Thoracic aorta (tissue), 2 donors: ENCODE measurements at regions not wholly inside any gene's neighbourhood (a gene's known extent, or its start where the extent isn't known, plus 50 kb on each side); places are given as distances from the start of the nearest gene placed in this dataset.

Experiments
- ATAC-seq: fragments of 150-250 bp; one replicate; pipeline ENCODE4 v1.8.0; 2017; ENCODE audit warnings: low read depth; ENCODE audit not compliant: insufficient number of reproducible peaks, low FRiP score
- DNase-seq: peaks from one replicate; pipeline ENCODE4 v3.0.0-alpha.2; 2020; ENCODE audit warnings: low spot score
- H3K27ac ChIP-seq, 2 donors: fragments of 200-600 bp; sonication (generic); 1 replicate in 1 of 2; 2 replicates in 1 of 2; pipeline ENCODE4 v1.5.1; 2016; ENCODE audit warnings: mild to moderate bottlenecking in 2 of 2, moderate library complexity in 2 of 2
- H3K27me3 ChIP-seq: fragments of 200-600 bp; sonication (generic); replicated peaks from 2 replicates; pipeline ENCODE4 v1.6.0; 2016; ENCODE audit warnings: mild to moderate bottlenecking; ENCODE audit not compliant: insufficient read depth
- H3K36me3 ChIP-seq: fragments of 200-600 bp; sonication (generic); one replicate; pipeline ENCODE4 v1.5.1; 2016
- H3K4me1 ChIP-seq, 2 donors: fragments of 200-600 bp; sonication (generic); 1 replicate in 1 of 2; 2 replicates in 1 of 2; pipeline versions ENCODE4 v1.5.1 to v1.6.0; 2016; ENCODE audit warnings: low read depth in 2 of 2, mild to moderate bottlenecking in 1 of 2; ENCODE audit not compliant: control insufficient read depth in 1 of 2
- H3K4me3 ChIP-seq: fragments of 200-600 bp; sonication (generic); 2 replicates; pipeline ENCODE4 v1.5.1; 2016; ENCODE audit warnings: mild to moderate bottlenecking
- H3K9me3 ChIP-seq: fragments of 200-600 bp; sonication (generic); 2 replicates; pipeline ENCODE4 v1.5.1; 2016
- TF ChIP-seq, protein P1 (sequence below): fragments of 200-600 bp; sonication (generic); IDR thresholded peaks from one replicate; pipeline ENCODE4 v1.5.1; 2019; ENCODE audit warnings: antibody characterized with exemption

DNA sequence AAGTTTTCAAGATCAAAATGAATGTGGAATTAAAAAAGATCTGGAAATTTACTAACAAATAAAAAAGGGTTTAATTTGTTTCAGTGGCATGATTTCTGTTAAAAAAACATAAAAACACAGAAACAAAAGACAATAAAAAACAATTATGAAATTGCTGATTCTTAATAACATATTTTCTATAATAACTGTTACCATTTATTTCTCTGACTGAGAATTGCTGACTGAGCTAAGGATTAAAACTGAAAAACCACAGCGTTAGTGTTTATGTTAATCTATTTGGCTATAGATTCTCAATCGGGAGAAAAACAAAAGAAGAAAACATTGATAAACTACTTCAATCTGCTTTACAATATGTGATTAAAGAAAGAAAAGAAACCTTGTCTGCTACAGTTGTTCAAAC, 678.6 kb upstream of the ZEB2 start:
- DNase-seq (no peak), ATAC-seq (no peak)
- Histone ChIP-seq H3K27ac (no peak overlapping the region), H3K4me3 (no peak overlapping the region), H3K4me1 (peaks cover 4% of the 10 kb centered on the region in 2 donors), H3K27me3 (no peaks in the 10 kb centered on the region), H3K9me3 (no peaks in the 10 kb centered on the region), H3K36me3 (no peaks in the 10 kb centered on the region)
- TF ChIP-seq, protein P1, sequence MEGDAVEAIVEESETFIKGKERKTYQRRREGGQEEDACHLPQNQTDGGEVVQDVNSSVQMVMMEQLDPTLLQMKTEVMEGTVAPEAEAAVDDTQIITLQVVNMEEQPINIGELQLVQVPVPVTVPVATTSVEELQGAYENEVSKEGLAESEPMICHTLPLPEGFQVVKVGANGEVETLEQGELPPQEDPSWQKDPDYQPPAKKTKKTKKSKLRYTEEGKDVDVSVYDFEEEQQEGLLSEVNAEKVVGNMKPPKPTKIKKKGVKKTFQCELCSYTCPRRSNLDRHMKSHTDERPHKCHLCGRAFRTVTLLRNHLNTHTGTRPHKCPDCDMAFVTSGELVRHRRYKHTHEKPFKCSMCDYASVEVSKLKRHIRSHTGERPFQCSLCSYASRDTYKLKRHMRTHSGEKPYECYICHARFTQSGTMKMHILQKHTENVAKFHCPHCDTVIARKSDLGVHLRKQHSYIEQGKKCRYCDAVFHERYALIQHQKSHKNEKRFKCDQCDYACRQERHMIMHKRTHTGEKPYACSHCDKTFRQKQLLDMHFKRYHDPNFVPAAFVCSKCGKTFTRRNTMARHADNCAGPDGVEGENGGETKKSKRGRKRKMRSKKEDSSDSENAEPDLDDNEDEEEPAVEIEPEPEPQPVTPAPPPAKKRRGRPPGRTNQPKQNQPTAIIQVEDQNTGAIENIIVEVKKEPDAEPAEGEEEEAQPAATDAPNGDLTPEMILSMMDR: no peak

DNA sequence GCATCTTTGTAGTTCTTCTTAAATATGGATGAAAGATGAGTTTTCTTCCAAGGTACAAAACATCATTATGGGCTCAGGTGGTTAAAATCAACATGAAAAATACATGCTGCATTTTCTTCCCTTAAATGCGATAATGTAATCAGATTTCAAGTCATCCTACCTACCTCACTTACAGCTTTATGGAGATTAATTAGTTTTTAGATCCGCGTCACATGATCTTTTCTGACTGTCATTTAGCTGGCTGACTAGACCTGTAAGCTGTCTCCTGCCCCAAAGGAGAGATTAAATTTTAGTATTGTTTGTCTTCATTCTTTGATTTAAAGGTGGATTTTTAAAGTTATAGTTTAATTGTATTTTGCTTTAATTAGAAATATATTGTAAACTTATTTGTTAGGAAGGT, 678.0 kb upstream of the ZEB2 start:
- DNase-seq: no peak
- H3K27me3 ChIP-seq: no peaks in the 10 kb centered on the region
- peaks cover 4% of the 10 kb centered on the region in 2 donors for H3K4me1 ChIP-seq
- no peak overlapping the region for H3K27ac ChIP-seq
- H3K9me3 ChIP-seq: no peaks in the 10 kb centered on the region
- H3K4me3 ChIP-seq: no peak overlapping the region
- TF ChIP-seq, protein P1: no peak
- no peaks in the 10 kb centered on the region for H3K36me3 ChIP-seq
- no peak for ATAC-seq

DNA sequence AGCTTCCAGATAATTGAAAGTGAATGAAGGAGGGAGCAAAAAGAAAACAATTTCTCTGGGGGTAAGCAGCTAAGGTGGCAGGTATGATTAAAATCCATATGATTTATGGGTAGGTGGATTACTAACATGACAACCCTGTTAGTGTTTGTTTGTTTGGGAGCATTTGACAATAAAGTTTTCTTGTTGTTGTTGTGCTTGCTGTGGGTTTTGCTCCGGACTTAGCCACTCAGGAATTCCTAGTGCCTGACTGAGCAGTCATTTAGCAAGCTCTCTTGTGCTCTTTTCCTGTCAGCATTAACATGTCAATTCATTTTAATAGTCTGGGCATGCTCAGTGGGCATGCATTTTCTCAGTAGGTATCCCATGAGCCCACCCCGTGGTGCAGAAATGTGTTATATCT, 674.8 kb upstream of the ZEB2 start:
- Histone ChIP-seq H3K4me3 (no peak overlapping the region), H3K9me3 (no peaks in the 10 kb centered on the region), H3K36me3 (no peaks in the 10 kb centered on the region), H3K4me1 (peaks cover 4% of the 10 kb centered on the region in 2 donors), H3K27me3 (no peaks in the 10 kb centered on the region), H3K27ac (no peak overlapping the region)
- DNase-seq (no peak), ATAC-seq (no peak)
- TF ChIP-seq, protein P1: no peak

DNA sequence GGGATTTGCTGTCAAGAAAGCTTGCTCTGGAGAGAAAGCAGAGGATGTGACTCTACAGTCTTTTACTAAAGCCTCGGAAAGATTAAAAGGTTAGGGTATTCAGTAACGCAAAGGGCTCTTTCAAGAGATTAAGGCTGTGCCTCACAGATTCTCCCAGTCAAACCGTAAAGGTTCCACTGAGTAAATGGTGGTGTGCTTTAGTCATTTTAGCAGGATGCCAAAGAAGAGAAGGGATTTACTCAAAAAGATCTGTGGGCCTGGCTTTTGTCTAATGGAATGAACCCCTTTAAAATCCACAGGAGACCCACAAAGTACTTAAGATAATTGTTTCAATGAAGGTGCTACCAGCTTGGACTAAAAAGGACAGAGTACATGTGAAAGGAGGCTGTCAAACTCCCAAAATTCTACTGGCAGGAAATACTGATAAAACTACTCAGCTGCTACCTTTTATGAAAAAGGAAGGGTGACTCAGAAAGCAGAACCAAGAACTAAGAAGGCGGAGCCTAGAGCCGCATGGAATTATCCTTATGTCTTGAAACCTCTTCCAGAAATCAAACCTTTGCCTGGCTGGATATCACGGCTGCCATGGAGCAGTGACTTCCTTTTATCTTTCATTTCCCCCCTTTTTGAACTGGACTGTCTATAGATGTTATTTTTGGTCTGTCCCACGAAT, 670.2 kb upstream of the ZEB2 start:
- TF ChIP-seq, protein P1: no peak
- DNase-seq (no peak), ATAC-seq (no peak)
- H3K4me3 ChIP-seq: no peak overlapping the region
- H3K36me3 ChIP-seq: no peaks in the 10 kb centered on the region
- no peak overlapping the region for H3K27ac ChIP-seq
- H3K9me3 ChIP-seq: no peaks in the 10 kb centered on the region
- no peaks in the 10 kb centered on the region for H3K4me1 ChIP-seq
- no peaks in the 10 kb centered on the region for H3K27me3 ChIP-seq

DNA sequence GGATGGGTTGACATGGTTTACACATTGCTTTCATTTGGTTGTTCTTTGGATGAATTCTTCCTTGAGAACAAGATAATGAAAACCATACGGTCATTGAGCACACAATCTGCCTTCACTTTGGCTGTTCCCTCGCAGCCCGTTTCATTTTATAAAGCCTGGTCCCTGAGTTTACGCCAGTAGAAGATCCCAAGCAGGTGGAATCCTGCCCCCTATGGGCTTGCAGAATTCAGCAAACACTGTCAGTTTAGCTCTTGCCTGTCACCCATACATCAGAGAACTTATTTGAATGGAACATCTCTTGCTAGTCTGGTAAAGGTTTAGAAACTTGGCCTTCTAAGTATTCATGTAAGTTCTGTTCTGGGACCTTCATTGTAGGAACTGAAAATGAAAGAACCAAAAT, 666.4 kb upstream of the ZEB2 start:
- H3K4me3 ChIP-seq: no peak overlapping the region
- TF ChIP-seq, protein P1: no peak
- no peaks in the 10 kb centered on the region for H3K9me3 ChIP-seq
- H3K27ac ChIP-seq: no peak overlapping the region
- ATAC-seq (no peak), DNase-seq (no peak)
- no peaks in the 10 kb centered on the region for H3K4me1 ChIP-seq
- H3K36me3 ChIP-seq: no peaks in the 10 kb centered on the region
- no peaks in the 10 kb centered on the region for H3K27me3 ChIP-seq
